GM21576 (cell line): ENCODE measurements at regions not wholly inside any gene's neighbourhood (a gene's known extent, or its start where the extent isn't known, plus 50 kb on each side); places are given as distances from the start of the nearest gene placed in this dataset.

Source experiments
- ATAC-seq: cut with Tn5 transposase; IDR thresholded peaks from one replicate; pipeline ENCODE4 v1.9.1; 2021; ENCODE audit warnings: mild to moderate bottlenecking, moderate library complexity; ENCODE audit not compliant: unreplicated experiment

- no peak for ATAC-seq
These were observed 406.9 kb downstream of the LRIG3 start for GRCh38 chr12:58513301-58513834.

GRCh38 chr12:58513852-58514251 lies 406.5 kb downstream of the LRIG3 start:
- ATAC-seq = no peak

GRCh38 chr12:58519839-58520238 lies 400.5 kb downstream of the LRIG3 start:
- no peak for ATAC-seq

DNA sequence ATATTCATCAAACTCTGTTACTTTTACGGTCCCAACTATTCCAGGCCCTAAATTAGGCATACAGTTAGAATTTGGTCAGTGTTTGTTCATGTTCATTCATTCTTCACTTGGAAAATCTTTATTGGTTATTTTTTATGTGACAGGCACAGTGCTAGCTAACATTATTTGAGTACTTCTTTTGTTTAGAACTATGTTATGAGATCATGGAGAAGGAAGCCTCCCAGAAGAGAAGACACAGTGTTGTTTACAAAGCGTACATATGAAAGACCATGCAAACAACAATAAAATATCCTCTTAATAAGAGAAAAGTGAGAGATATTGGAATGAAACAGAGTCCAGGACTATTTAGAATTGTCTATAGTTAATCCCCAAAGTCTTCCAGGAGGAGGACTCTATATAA lies 399.2 kb downstream of the LRIG3 start:
- no peak for ATAC-seq

DNA sequence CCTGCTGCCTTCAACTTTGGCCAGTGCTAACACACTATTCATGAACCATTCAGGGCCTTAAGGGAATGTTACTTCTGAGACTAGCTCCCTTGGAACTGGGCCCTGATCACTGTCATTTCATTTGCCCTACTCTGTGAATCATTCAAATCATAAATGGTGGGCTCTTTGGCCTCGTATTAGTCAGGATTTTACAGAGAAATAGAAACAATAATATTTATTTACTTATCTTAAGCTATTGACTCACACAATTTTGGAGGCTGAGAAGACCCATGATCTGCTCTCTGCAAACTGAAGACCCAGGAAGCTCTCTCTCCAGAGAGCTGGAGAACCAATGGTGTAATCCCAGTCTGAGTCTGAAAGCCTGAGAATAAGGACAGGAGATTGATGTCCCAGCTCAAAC lies 398.5 kb downstream of the LRIG3 start:
- no peak for ATAC-seq

DNA sequence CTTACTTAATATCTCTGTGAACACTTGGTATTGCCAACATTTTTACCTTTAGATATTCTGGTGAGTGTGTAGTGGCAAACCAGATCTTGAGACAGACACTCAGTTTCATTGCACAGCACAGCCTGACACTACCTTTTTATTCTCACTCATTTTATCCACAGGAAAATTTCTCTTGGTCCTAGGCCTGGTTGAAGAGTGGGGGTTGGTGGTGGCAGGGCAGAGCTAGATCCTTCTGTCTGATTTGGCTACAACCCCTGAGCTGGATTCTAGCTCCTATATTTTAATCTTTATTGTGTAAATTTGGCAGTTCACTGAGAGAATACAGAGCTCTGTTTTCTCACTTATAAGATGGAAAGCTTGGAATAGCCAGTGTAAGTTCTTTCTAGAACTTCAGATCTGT lies 396.9 kb downstream of the LRIG3 start:
- ATAC-seq = no peak

DNA sequence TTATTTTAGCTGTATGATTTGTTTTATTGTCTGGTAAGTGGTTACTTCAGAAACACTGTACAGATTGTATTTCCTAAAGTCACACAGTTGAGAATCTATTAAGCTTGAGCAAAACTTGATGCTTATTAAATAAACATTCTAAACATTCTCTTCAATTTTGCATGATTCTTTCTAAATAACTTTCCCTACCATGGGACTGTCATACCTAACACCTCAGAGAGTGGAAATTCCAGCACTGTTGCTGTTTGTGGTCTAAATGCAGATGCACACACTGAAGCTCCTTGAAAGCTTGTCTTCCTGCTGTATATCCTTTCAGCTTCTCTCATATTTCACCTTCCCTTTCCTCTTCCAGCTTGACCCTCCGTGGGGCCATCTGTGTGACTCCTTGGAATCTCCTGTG lies 392.0 kb downstream of the LRIG3 start:
- no peak for ATAC-seq

- ATAC-seq = no peak
These were observed 391.1 kb downstream of the LRIG3 start for GRCh38 chr12:58529114-58529665.

GRCh38 chr12:58529897-58530741 lies 390.2 kb downstream of the LRIG3 start:
- ATAC-seq = no peak

DNA sequence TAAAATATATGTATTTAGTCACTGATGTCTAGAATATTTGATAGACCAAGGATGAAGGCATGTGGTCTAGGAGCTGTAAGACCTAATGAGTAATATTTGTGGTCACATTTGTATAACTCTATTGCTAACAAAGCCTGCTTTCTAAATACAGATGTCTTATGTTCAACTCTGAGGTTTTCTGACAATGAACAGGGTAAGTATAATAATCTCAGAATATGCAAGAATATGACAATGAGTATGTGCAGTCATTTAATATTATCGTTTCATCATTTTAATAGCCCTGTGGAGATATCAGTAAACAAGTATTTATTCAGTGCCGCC lies 389.6 kb downstream of the LRIG3 start:
- ATAC-seq = no peak

DNA sequence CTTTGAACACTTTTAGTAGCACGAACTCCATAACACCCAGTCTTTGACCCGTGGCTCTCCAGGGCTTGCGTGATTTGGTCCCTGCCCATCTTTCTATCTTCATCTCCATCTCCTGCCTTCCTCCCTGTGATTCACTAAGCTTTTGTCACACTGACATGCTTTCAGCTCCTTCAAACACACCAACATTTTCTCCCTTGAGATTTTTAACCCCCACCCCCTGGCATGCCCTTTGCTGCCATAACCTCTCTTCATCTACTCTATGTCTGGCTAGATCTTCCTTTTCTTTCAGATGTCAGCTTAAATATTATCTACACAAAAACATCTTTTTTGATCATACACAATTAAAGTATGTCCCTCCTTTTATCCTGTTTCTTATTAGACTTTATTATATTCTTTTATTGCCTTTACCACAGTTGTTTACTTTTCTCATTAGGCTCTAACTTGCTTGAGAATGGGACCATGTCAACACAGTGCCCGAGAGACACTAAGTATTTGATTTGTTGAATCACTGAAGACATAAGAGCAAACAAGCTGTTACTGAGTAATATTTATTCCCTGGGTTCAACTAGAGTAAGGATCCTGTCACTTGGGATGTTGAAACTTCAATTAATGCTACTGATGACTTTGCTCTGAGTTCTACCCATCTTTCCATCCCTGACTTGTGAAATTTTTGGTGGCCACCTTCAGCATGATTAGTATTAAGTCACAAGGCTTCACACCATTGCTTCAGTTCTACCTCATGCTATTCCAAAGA lies 387.3 kb downstream of the LRIG3 start:
- ATAC-seq = no peak

DNA sequence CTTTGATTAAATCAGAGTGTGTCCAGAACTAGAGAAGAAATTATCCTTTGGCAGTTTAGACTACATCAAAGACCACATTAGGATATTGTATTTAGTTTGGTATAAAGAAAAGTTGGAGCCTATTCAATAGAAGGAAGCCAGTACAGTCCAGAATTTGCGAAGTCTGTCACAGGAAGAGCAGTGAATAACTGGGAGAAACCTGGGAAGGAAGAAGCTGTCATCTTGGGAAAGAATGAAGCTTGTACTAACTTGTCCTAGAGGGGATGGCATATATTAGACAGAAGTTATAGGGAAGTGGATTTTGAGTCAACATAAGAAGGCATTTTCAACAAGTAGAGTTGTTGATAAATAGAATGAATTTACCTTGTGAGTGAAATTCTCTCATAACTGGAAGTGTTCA lies 386.7 kb downstream of the LRIG3 start:
- ATAC-seq = no peak

DNA sequence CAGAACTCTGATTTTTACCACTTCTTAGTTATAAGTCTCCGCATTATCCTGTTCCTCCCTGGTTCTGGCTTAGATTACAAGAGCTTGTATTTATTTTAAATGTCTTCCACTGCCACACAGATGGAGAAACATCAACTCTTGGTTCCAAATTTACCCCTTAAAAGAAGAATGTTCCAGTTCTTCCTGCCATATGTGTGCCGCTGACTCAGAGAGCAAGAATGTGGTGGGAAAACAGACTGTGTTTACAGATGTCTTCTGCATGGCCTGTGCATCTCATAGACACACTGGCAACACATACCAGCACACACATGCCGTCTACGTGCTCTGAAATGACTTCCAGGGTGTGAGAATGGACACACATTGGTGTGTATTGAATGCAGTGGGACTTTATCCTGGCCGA lies 383.0 kb downstream of the LRIG3 start:
- ATAC-seq = no peak

DNA sequence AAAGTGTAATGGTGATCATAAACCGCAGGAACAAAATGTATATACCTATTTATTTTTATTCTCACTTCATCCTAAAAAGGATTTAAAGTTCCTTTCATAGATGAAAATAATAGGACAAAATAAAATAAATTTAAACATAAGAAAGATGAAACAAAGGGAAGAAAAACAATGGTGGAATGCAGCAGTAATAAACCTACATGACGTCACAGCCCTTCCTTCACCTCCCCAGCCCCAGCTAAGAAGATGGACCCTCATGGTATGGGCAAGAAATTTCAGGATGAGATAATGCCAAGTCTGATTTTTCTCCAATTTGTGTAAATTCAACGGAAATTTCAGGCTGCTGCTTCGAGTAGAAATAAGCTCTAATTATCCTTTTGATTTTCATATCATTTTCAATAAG lies 381.0 kb downstream of the LRIG3 start:
- ATAC-seq = no peak

GRCh38 chr12:58540480-58541299 lies 379.6 kb downstream of the LRIG3 start:
- ATAC-seq = no peak

DNA sequence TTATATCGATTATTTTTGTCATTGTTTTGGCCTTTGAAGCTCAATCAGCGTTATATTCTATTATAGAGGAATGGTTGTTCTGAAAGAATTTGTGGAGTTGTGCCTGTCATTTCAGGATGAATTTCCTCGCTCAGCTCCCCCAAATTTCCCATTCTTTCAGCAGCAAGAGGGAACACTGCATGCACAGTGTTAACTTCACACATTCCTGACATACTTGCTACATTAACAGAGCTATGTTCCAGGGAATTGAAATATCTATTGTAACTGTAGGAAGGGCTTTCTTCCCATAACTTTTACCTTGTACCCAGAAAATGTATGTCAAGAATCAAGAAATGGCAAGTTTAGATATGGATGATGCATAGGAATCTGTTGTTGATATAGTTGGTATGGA lies 379.0 kb downstream of the LRIG3 start:
- ATAC-seq = no peak

- ATAC-seq = no peak
These were observed 376.0 kb downstream of the LRIG3 start for GRCh38 chr12:58544281-58544680.

- ATAC-seq = no peak
These were observed 373.1 kb downstream of the LRIG3 start for GRCh38 chr12:58547217-58547616.

DNA sequence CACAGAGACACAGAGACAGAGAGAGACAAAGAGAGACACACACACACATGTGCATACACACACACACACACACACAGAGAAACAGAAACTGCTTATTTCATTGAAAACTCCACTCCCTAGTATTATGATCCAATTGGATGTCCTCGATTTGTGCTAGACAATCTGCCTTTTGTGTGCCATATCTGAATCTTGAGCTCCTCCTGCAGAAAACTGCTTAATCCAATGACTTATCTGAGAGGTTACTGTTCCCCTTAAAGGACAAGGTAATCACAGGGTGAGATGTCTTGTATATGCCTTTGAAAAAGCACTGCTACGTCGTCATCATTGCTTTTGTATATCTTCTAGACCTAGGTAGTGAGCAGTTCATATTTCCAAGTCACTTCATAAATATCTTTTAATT lies 371.5 kb downstream of the LRIG3 start:
- no peak for ATAC-seq

- no peak for ATAC-seq
These were observed 365.7 kb downstream of the LRIG3 start for GRCh38 chr12:58554522-58555157.

- ATAC-seq = no peak
These were observed 363.1 kb downstream of the LRIG3 start for GRCh38 chr12:58557171-58557570.
